EL (cell line): ENCODE measurements at regions not wholly inside any gene's neighbourhood (a gene's known extent, or its start where the extent isn't known, plus 50 kb on each side); places are given as distances from the start of the nearest gene placed in this dataset.

Experiments
- DNase-seq: peaks from one replicate; pipeline ENCODE4 v3.0.0-alpha.2; 2016

DNA sequence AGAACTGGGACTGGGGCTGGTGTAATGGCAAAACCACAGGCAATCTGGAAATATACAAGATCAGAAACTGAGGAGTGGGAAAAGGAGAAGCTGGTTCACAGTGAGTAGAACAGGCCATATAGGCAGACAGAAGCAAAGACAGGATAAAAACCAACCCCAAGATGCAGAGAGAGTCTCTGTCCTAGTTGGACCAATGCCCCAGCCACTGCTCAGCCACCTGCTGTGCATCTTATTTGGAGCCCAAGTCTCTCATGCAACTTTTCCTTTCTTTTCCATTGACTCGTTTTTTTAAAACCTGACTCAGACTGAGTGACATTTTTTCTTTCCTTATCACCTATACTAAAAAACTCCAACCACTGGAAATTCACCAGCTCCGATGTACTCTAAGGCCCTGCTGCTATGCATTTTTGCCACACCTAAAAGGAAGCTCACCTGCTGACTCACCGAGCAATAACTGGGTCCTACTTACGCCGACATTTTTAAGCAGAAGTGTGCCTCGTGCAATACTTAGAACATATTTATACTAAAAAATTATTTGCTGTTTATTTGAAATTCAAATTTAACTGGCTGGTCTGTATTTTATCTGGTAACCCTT lies 100.8 kb upstream of the XYLT1 start:
- DNase-seq = no peak

GRCh38 chr16:17568239-17568638 lies 97.5 kb upstream of the XYLT1 start:
- DNase-seq = no peak

- peak; percentile 47 for DNase-seq
Observed at GRCh38 chr16:17567455-17567854, 96.7 kb upstream of the XYLT1 start.

- DNase-seq = no peak
Observed at GRCh38 chr16:17566656-17567450, 96.1 kb upstream of the XYLT1 start.

- no peak for DNase-seq
Observed at GRCh38 chr16:17566075-17566474, 95.3 kb upstream of the XYLT1 start.

DNA sequence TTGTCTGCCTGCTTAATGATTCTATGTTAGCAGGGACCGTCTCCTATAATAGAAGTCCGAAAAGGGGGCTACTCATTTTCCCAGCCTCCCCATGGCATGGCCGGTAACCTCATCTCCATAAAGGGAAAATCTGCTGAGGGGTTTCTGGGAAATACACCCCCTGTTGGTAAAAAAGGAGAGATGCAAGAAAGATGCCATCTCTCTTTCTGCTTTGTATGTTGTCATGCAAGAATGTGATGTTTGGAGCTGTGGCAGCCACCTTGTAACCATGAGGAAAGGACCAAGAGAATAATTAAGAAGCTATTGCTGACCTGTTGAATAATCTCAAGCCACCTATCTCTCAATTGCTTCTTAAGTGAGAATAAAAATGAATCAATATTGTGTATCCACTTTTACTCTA lies 94.8 kb upstream of the XYLT1 start:
- DNase-seq = no peak

DNA sequence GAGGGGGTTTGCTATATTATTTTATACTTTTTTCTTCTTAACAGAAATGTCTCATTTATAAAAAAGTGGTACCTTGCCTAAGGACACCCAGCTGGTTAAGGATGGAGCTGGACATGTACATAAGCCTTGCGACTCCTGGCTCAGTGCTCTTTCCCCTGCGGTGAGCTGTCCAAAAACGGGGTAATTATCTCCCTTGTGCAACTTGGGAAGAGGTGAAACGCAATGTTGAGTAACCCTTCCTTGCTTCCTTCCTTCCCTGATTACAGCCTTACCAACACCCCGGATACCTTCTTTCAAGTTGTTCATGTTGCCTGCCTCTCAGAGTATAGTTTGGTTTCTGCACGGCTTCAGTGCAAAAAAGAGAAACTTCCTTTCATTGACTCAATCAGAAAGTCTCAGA lies 94.1 kb upstream of the XYLT1 start:
- no peak for DNase-seq

DNA sequence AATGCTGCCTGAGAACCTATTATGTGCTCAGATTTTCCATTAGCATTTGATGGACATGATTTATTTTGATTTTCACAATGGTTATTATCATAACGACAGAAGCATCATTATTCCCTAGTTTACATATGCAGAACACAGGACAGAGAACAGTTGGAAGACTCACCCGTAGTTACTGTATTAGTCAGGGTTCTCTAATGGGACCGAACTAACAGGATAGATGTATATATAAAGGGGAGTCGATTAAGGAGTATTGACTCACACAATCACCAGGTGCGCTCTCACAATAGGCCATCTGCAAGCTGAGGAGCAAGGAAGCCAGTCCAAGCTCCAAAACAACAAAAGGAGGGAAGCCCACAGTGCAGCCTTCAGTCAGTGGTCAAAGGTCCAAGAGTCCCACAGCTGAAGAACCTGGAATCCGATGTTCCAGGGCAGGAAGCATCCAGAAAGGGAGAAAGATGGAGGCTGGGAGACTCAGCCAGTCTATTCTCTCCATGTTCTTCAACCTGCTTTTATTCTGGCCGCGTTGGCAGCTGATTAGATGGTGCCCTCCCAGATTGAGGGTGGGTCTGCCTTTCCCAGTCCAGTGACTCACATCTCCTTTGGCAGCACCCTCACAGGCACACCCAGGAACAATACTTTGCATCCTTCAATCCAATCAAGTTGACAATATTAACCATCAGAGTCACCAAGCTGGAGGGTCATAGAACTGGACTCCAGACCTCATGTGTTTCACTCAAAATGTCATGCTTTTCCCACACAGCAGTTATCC lies 92.7 kb upstream of the XYLT1 start:
- no peak for DNase-seq

GRCh38 chr16:17561056-17561455 lies 90.3 kb upstream of the XYLT1 start:
- no peak for DNase-seq

DNA sequence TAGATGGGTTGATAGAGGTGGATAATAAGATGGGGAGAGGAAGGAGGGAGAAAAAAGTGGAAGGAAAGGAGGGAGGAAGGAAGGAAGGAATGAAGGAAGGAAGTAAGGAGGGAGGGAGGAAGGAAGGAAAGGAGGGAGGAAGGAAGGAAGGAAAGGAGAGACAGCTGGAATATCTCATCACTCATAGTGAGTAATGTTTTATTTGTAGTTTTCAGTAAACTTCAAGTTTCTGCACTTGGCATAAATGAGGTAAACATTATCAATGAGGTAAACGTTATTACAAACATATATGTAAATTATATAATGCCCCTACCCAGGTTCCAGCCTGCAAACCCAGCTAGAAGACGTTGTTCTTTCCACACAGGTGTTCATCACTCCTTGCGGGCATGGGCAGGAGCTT lies 89.8 kb upstream of the XYLT1 start:
- no peak for DNase-seq

GRCh38 chr16:17559394-17559793 lies 88.6 kb upstream of the XYLT1 start:
- DNase-seq = no peak

DNA sequence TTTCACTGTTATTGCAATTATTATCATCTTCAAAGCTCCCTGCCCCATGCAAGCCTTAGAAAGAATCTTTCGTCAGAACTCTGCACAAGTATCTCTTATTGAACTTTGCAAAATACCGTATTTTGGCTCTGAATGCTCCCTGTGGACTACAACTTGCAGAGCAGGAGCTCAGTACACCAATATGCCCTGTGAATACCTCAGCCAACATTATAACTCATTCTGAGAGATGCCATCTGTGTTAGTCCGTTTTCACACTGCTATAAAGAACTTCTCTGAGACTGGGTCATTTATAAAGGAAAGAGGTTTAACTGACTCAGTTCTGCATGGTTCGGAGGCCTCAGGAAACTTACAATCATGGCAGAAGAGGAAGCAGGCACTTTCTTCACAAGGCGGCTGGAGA lies 87.2 kb upstream of the XYLT1 start:
- DNase-seq = no peak

DNA sequence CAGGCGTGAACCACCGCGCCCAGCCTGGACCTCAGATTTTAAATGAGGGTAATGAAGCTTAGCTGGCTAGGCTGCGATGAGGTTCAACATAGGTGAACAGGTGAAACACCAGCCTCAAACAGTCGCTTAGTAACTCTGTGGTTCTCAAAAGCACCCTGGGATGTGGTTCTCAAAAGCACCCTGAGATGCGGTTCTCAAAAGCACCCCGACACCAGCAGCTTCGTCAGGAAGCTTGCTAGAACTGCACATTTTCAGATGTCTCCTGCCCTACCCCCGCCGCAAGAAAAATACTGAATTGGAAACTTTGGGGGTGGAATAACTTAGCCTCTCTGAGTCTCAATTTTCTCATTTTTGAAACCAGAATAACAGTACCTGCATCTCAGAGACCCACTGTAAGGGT lies 86.7 kb upstream of the XYLT1 start:
- DNase-seq = no peak

GRCh38 chr16:17556276-17557052 lies 85.7 kb upstream of the XYLT1 start:
- peak; percentile 42 for DNase-seq

- peak; percentile 96 for DNase-seq
Observed at GRCh38 chr16:17555176-17555575, 84.4 kb upstream of the XYLT1 start.

DNA sequence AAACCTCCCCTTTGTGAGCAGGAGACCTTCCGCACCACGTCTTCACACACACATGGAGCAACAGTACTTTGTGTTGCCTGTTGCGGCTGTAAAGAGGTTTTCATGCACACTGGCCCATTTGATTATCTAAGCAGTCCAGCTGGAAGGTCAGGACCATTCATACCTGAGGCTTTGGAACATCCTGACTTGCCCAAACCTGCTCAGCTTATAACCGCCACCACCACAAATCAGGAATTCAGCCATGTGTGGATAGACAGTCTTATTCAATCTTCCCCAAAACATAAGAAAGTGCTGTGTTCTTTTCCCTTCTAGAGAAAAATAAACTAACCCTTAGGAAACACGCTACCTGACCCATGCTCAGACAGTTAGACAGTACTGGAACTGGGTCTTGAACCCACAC lies 81.6 kb upstream of the XYLT1 start:
- no peak for DNase-seq

DNA sequence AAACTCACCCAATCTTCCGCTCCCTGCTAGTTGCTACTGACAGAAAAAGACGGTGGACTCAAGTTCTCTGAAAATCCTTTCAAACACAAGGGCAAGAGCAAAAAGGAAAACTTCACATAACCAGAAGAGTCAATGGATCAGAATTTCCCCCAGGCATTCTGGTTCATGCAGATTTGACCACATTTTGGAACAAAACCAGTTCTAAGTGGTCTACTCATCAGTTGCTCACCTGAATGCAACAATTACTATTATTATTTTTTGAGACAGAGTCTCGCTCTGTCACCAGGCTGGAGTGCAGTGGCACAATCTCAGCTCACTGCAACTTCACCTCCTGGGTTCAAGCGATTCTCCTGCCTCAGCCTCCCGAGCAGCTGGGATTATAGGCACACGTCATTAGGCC lies 80.9 kb upstream of the XYLT1 start:
- peak; percentile 60 for DNase-seq

DNA sequence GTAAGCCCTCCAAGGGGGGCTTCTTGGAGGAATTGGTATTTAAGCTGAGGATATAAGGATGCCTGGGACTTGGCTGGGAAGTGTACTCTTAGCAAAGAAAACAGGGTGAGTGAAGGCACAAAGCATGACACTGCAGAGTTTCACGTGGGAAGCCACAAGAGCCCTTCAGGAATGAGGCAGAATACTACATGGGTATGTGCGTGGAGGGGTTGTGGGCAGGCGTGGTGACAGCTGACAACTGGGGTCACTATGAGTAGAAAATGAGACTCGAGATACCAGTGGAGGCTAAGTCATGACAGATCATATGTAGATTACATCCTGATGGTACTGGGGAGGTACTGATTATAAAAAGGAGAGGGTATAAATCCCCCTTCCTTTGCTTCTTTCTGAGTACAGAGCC lies 78.1 kb upstream of the XYLT1 start:
- no peak for DNase-seq

- no peak for DNase-seq
Observed at GRCh38 chr16:17544785-17545184, 74.0 kb upstream of the XYLT1 start.

- DNase-seq = no peak
Observed at GRCh38 chr16:17544304-17544703, 73.5 kb upstream of the XYLT1 start.

- DNase-seq = no peak
Observed at GRCh38 chr16:17543073-17543472, 72.3 kb upstream of the XYLT1 start.

DNA sequence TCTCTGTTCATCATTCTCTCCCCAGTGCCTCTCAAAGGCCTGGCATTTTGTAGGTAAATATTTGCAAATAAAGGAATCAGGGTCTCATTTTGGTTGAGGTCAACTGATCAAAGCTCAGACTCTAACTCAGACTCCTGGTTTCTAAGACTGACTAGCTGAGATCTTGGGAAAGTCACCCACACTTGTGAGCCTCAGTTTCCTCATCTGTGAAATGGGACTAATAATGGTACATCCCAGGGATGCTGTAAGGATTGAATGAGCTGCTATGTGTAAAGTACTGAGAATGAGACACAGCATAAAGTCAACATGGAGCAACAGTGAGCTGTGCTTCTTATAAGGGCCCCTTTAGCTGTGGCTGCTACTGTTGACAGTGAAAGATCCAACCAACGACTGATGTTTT lies 70.6 kb upstream of the XYLT1 start:
- no peak for DNase-seq

DNA sequence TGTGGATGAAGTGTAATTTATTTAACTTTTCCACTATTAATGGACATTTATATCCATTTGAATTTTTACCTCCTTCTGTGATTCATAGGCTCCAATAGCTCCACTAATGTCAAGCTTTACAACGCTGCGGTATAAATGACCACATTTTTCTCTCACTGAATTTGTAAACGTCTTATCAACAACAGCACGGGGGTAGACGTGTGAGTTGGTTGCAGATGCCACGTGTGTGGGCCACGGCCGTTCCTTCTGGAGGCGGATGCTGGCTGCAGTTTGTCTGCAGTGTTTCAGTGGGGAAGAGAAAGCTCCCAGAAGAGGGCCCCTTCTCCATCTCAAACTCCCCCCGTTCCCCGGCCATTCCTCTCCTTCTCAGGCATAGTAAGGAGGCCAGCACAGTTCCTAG lies 68.2 kb upstream of the XYLT1 start:
- DNase-seq = no peak
